Femur (tissue), 1 donor: ENCODE measurements at regions not wholly inside any gene's neighbourhood (a gene's known extent, or its start where the extent isn't known, plus 50 kb on each side); places are given as distances from the start of the nearest gene placed in this dataset.
A peak's percentile ranks its signal among the peaks of the same experiment; 100 is the strongest.

Experiments
- DNase-seq: peaks from one replicate; pipeline ENCODE4 v3.0.0-alpha.2; 2017

- DNase-seq, result no peak
Observed at GRCh38 chr4:24476282-24476681, 108.1 kb downstream of the DHX15 start.

- no peak for DNase-seq
Observed at GRCh38 chr4:24475756-24476155, 108.6 kb downstream of the DHX15 start.

DNA sequence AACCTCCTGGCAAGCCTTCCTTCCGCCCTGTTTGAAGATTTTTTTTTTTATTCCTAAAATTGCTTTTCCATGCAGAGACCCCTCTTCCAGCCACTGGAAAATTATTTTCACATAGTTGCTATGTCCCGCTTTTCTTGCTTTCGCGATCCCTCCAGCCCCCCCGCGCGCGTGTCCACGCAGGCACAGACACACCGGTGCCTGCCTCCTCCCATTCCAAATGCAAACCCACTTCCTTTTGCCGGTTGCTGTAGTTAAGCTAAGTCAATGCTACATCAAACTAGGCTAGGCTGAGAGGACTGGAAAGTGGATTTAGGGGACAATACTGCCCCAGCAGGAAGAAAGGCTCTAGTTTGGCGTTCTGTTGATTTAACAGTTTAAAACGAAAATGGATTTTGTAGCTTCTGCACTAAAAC, 111.0 kb downstream of the DHX15 start:
- DNase-seq, result peak; percentile 58

DNA sequence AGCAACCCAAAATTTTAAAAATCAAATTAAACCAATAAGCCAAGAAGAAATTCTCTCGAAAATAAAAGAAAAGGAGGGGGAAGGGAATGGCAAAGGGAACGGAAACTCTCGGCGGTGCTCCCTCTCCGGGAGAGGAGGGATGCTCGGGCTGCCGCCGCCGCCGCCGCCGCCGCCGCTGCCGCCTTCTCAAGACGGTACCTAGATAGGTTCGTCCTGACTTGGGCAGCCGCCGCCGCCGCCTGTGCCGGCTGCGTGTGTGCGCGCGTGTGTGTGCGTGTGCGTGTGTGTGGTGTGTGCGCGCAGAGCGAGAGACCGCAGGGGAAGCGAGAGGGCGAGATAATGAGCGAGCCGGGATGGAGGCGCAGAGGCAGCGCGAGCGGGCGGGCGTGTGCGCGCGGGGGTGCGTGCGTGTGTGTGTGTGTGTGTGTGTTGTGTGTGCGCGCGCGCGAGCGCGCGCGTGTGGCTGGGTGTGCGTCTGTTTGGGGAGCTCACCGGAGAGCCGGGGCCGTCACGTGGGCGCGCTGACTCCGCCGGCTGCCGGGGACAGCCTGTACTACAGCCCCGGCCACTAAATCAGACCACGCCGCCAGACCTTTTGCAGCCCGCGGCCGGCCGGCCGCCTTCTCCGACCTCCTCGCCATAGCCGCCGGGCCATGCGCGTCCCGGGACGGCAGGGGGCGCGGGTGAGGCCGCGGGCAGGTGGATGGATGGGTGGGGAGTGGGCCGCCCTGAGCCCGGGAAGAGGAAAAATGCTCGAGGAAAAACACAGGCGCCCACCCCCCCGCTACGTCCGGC, 111.6 kb downstream of the DHX15 start:
- DNase-seq, result peak; percentile 92

GRCh38 chr4:24472161-24472510, 112.2 kb downstream of the DHX15 start:
- no peak for DNase-seq

- peak; percentile 34 for DNase-seq
Observed at GRCh38 chr4:24471486-24472160, 112.7 kb downstream of the DHX15 start.

DNA sequence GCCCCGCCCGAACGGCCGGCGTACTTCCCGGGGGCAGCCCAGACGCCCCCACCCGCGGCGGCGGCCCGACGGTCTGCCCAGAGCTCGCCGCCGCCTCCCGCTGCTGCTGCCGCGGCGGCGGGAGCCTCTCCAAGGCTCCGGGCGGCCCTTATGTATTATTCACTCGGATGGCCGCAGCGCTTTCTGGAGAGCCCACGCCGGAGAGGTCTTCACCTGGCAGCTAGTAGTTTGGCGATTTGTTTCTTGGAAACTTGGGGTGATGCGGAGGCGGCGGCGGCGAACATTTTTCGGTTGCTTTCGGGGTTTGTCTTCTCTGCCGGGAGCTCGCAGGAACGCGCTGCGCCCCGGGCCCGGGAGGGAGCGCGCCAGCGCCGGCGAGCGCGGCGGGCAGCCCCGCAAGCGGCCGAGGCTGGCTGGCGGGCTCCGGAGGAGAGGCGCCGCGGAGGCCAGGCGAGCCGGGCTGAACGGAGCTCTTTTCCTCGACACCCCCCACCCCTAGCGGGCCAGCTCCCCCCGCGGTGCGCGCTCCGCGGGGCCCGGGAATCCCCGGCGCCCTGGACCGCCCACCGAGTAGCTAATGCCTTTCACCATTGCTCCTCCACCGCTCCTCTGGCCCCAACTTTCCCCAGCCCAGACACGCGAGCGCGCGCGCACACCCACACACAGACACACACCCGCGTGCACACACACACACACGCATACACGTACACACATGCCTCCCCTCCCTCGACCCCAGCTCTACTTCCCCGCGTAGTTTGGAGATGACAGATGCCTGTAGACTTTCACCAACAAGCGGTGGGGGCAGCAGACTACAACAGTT, 113.5 kb downstream of the DHX15 start:
- DNase-seq, result peak; percentile 75

- DNase-seq, result no peak
Observed at GRCh38 chr4:24468071-24468470, 116.3 kb downstream of the DHX15 start.

DNA sequence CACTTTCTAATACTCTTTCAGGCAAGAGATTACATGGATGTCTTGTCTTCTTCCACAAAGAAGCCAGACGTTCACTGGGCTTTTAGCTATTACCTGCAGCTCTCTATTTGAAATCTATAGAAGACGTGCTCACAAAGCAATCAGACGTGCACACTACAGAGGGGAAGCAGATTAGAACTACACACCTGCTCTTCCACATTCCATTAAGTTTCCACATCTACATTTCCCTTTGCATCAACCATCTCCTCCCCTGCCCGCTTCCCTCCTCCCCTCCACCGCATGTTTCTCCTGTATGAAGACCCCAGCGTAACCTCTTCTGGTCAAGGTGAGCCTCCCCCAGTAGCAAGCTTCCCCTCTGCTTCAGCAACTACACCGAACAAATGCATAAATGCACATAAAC, 119.8 kb downstream of the DHX15 start:
- DNase-seq, result no peak

DNA sequence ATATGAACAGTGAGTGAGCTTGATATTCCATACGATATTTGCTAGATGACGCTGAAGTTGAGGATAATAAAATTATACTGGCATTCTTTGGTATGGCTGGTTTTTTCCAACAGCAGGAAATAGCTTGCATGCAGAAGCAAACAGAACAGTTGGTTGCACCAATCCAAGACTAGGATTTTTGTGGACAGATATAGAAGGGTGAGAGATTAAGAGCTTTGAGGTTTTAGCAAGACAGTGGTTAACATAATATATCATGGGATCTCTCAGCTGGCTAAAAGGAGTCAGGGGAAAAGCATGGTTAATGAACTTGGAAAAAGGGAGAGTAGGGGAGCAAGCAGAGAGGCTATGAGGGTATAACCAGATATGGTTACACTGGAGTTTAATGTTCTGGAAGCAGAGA, 127.9 kb downstream of the DHX15 start:
- no peak for DNase-seq

GRCh38 chr4:24453951-24454350, 130.4 kb downstream of the DHX15 start:
- no peak for DNase-seq

GRCh38 chr4:24451870-24452269, 132.5 kb downstream of the DHX15 start:
- DNase-seq, result no peak

GRCh38 chr4:24443200-24443599, 141.2 kb downstream of the DHX15 start:
- DNase-seq, result no peak

DNA sequence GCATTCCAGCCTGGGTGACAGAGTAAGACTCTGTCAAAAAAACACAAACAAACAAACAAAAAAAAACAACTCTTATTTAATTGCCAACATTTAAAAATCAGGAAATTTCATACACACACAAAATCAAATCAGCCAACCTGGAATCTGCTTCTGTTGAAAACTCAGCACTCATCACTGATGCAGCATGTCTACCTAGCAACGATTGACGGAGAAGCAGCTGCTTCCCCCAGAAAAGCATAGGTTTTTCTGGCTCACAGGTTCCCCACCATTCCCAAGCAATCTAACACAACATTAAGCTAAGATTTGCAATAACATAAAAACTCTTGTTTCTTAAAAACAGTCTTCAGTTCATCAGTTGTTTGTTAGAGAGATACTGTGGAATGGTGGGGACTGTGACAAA, 143.6 kb downstream of the DHX15 start:
- DNase-seq, result no peak

GRCh38 chr4:24434241-24434640, 150.1 kb downstream of the DHX15 start:
- DNase-seq, result no peak

- DNase-seq, result peak; percentile 60
Observed at GRCh38 chr4:24433515-24434214, 150.7 kb downstream of the DHX15 start.

- no peak for DNase-seq
Observed at GRCh38 chr4:24428850-24429249, 155.5 kb downstream of the DHX15 start.

DNA sequence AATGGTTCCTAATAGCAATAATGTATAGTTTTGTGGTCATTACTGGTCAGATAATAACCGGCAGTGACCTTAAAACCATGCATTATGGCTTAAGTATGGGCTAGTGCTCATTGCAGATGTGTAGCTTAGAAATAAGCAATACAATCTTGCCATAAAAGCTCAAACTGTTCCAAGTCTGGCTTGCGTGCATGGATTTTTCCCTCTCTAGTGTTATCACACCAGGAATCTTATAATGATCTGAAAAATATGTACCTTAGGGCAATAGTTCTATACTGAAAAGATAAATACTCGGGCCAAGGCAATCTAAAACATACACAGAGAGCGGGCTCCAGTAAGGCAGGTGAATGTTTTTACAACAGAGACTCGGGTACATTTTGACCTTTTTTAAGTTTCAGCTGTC, 157.8 kb downstream of the DHX15 start:
- no peak for DNase-seq

DNA sequence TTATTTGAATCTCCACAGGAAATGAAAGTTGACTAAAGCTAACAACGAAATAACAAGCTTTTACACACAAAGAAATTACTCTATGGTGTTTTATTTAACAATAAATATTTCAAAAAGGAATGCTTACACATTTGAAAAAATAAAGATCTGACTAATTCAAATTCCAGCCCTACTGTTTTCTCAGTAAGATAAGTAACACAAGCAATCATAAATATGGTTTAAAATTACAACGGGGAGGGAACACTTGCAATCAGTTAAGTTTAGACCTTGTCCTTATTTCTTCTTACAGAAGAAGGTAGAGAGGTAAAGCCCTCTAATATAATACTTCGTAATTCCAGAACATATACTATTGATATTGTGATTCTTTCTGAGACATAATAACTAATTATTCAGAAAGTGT, 158.5 kb downstream of the DHX15 start:
- no peak for DNase-seq

- DNase-seq, result no peak
Observed at GRCh38 chr4:24423670-24424069, 160.7 kb downstream of the DHX15 start.

- no peak for DNase-seq
Observed at GRCh38 chr4:24422644-24423043, 161.7 kb downstream of the DHX15 start.

- DNase-seq, result peak; percentile 82
Observed at GRCh38 chr4:24419181-24420034, 164.9 kb downstream of the DHX15 start.
